ENCODE measurements at regions not wholly inside any gene's neighbourhood (a gene's known extent, or its start where the extent isn't known, plus 50 kb on each side); places are given as distances from the start of the nearest gene placed in this dataset.
"Not testable (repeated sequence)": the region's sequence is repeated elsewhere in the genome, so short reads cannot be mapped to it uniquely, and the experiment has no call there.

GRCh38 chr6:14877758-14878157, 368.1 kb upstream of the JARID2 start:
- no peak for DNase-seq

DNA sequence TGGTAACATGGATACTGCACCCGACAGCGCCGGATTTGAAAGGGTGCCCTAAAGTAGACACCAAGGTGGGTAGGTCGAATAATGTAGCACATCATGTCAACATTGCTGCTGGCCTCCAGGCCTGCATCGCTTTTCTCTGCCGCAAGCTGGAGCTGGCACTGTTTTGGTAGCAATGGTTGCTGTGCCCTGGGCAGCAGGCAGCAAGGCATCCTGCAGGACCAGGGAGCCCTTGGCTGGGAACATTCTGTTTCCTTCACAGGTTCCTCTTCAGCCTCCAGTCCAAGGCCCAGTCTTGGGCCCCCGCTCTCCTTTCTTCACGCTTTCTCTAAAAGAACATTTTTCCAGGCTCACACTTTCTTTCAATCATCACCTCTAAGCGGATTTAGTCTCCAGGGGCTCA, 365.8 kb upstream of the JARID2 start:
- DNase-seq, result no peak

DNA sequence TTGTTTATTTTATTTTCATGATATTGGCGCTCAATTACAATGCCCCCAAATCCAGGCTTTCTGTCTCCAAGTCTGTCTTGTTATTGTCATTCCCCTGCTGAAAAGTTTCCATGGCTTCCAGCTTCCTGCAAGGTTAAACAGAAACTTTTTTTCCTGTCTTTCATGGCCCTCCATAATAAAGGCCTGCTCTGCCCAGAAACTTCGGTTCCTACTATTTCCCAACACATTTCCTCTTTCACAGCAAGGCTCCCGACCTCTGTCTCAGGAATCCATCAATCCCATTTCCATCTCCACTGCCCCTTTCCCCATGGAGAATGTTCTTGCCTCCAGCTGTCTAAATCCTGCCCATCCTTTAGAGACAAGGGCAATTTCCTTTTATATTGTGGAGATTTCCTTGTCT, 365.2 kb upstream of the JARID2 start:
- DNase-seq, result no peak

GRCh38 chr6:14881398-14881797, 364.5 kb upstream of the JARID2 start:
- DNase-seq, result no peak

DNA sequence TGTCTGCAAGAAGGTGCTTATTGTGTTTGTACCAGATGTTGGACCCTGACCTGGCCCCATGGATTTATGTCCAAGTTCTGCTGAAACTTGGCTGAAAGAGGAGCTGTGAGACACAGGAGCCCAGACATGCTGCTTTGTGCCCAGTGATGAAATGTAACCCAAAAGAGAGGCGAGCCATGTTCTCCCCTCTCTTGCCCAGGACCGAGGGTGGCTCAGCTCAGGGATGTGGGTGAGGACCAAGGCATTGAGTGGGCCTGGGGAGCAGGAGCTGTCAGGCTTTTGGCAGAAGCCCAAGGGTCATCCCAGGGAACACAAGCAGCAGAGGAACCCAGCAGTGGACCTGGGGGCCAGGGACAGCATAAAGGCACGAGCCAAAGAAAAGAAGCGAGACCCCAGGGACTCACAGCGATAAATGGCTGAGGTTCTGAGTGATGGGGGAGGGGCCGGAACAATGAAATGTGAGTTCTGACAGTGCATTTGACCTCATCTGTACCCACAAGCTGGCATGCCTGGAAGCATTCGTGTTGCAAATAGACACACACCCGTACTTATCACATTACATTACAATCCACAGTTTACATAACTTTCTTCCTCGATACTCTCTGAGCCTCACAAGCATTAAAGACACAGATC, 363.4 kb upstream of the JARID2 start:
- DNase-seq, result no peak

DNA sequence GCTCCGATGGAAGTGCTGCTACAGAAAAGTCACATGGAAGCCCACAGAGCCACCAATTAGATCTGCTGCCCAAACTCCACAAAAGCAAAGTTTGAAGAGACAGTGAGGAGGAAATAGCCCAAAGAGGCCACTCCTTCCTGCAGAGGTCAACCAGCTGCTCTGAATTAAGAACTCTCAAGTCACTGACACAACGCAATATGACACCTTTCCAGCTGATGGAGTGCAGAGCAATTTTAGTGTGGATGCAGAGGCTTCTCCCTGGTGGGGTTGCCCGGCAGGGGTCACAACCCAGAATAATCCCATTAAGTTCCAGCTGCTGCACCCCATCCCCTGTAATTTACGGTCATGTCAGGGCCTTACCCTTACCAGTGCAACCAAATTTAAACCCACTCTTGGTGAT, 361.9 kb upstream of the JARID2 start:
- DNase-seq, result no peak

- no peak for DNase-seq
Observed at GRCh38 chr6:14885498-14885897, 360.4 kb upstream of the JARID2 start.

GRCh38 chr6:14887181-14887580, 358.7 kb upstream of the JARID2 start:
- no peak for DNase-seq

- no peak for DNase-seq
Observed at GRCh38 chr6:14887986-14888574, 357.8 kb upstream of the JARID2 start.

GRCh38 chr6:14888575-14889000, 357.3 kb upstream of the JARID2 start:
- no peak for DNase-seq

GRCh38 chr6:14889188-14889587, 356.7 kb upstream of the JARID2 start:
- DNase-seq, result no peak

GRCh38 chr6:14889611-14890593, 356.0 kb upstream of the JARID2 start:
- DNase-seq, result no peak

DNA sequence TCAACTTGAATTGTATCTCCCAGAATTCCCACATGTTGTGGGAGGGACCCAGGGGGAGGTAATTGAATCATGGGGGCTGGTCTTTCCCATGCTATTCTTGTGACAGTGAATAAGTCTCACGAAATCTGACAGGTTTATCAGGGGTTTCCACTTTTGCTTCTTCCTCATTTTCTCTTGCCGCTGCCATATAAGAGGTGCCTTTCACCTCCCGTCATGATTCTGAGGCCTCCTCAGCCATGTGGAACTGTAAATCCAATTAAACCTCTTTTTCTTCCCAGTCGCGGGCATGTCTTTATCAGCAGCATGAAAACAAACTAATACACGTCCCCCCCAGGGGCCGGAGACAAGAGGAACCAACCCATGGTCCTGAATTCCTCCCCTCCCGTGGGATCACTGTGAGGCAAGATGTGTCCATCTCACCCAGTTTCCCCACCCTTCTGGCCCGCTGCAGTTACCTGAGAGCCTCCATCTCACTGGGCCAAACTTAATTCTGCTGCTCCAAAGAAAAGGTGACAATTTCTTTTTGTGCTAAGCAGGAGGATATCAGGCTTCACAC, 354.0 kb upstream of the JARID2 start:
- not testable (repeated sequence) for DNase-seq

- no peak for DNase-seq
Observed at GRCh38 chr6:14894105-14894504, 351.8 kb upstream of the JARID2 start.

DNA sequence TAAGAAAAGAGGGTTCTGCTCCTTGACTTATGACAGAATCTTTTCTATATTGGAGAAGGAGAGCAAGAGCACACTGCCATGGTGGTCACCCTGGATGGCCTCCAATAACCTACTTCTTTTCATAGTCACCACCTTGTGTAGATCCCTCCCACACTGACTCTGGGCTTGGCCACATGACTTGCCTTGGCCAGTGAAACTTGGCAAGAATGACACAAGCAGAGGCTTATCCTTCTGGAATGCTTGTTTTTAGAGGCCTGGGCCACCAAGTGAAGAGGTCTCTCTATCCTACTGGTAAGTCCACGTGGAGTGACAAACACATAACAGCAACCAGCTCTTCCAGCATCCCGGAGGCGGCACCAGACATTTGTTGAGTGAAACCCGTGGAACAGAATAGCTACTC, 349.4 kb upstream of the JARID2 start:
- DNase-seq, result no peak

DNA sequence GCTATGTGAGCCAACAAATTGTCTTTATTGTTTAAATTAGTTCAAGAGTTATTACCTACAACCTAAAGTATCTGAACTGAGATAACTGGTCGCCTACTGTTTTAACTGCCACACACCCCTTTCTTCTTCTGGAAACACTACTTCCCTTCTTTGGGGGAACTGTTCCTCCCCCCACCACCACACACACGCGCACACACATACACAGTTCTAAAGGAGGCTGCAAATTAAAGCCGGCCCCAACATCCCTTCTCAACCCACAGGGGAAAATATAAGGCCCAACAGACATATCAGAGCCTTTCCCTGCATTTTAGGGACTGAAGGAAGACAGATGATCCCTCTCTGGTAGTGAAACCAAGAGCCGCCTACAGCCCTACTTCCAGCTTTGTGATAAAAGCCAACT, 348.0 kb upstream of the JARID2 start:
- no peak for DNase-seq

DNA sequence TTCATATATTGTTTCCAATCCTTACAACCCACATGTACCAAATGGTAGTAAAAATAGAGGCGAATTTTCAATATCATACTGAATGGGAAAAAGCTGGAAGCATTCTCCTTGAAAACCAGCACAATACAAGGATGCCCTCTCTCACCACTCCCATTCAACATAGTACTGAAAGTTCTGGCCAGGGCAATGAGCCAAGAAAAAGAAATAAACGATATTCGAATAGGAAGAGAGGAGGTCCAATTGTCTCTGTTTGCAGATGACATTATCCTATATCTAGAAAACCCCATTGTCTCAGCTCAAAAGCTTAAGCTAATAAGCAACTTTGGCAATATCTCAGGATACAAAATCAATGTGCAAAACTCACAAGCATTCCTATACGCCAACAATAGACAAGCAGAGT, 346.4 kb upstream of the JARID2 start:
- not testable (repeated sequence) for DNase-seq

DNA sequence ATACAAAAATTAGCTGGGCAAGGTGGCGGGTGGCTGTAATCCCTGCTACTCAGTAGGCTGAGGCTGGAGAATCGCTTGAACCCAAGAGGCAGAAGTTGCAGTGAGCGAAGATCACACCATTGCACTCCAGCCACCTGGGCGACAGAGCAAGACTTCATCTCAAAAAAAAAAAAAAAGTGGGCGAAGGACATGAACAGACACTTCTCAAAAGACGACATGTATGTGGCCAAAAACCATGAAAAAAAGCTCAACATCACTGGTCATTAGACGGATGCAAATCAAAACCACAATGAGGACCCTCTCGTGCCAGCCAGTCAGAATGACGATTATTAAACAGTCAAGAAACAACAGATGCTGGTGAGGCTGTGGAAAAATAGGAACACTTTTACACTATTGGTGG, 344.9 kb upstream of the JARID2 start:
- no peak for DNase-seq

- no peak for DNase-seq
Observed at GRCh38 chr6:14903176-14904038, 342.5 kb upstream of the JARID2 start.

DNA sequence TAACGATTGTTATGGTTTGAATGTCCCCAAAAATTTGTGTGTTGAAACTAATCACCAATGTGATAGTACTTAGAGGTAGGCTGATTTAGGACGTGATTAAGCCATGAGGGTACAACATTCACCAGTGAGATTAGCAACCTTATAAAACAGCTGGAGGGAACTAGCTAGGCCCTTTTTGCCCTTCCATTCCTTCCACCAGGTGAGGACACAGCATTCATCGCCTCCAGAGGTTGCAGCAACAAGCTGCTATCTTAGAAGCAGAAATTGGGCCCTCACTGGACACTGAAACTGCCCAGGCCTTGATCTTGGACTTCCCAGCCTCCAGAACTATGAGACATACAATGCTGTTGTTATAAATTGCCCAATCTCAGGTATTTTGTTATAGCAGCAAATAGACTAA, 340.7 kb upstream of the JARID2 start:
- DNase-seq, result no peak

GRCh38 chr6:14906621-14907020, 339.2 kb upstream of the JARID2 start:
- DNase-seq, result no peak

DNA sequence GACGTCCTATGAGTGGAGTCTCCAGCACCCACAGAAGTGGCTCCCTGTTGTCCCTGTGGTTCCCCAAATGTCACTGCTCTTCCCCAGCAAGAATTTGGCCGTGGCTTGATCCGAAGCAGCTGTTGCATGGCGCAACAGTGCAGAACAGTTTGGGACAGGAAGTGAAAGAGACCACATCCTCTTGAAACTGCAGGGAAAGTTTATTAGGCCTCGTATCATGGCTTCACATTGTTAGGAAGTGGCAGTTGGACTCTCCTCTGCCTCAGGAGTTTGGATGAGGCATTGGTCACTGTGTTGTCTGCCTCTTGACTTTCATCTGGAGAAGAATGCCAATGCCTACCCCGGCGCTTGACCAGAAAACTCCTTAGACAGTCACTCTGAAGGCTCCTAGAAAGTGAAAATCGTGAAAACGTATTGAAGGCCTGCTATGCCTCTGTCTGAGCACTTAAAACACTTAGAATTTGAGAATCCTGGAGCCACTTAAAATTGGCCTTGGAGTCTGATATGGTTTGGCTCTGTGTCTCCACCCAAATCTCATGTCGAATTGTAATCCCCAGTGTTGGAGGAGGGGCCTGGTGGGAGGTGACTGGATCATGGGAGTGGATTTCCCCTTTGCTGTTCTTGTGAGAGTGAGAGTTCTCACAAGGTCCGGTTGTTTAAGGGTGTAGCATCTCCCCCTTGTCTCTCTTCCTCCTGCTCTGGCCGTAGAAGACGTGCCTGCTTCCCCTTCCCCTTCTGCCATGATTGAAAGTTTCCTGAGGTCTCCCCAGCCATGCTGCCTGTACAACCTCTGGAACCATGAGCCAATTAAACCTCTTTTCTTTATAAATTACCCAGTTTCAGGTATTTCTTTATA, 334.9 kb upstream of the JARID2 start:
- no peak for DNase-seq

All from SHP77 (cell line).